SU-DHL-6 (cell line): ENCODE measurements at regions not wholly inside any gene's neighbourhood (a gene's known extent, or its start where the extent isn't known, plus 50 kb on each side); places are given as distances from the start of the nearest gene placed in this dataset.

Experiments used
- EZH2phosphoT487 ChIP-seq: fragments of 200-600 bp; sonication (generic), shearing (Covaris generic); conservative IDR thresholded peaks from 2 replicates; pipeline ENCODE4 v1.6.1; 2018; ENCODE audit warnings: mild to moderate bottlenecking, antibody characterized with exemption, low read length, moderate library complexity, mixed read lengths
- TF ChIP-seq, protein P1 (sequence below): fragments of 200-600 bp; sonication (generic); IDR thresholded peaks from one replicate; pipeline ENCODE4 v1.5.1; 2017; ENCODE audit warnings: antibody characterized with exemption, mild to moderate bottlenecking, low read length, moderate library complexity; ENCODE audit not compliant: insufficient read depth, poor library complexity, severe bottlenecking

DNA sequence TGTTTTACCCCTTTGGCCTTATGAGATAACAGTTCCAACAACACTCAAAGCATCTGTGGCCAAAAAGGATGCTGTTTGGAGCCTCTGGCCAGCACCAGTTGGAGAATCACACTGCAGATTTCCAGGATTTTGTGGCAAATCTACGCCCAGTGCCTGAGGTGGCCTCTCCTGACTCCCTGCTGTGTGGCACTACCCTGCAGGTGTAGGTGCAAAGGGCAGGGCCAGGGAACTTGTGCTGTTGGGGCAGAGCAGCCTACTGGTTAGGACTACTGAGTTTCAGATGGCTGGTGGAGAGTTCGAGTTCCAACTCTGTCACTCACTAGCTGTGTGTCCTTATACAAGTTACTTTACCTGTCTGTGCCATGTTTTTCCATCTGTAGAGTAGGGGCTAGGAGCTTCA, 170.5 kb downstream of the PTPRU start:
- TF ChIP-seq, protein P1, sequence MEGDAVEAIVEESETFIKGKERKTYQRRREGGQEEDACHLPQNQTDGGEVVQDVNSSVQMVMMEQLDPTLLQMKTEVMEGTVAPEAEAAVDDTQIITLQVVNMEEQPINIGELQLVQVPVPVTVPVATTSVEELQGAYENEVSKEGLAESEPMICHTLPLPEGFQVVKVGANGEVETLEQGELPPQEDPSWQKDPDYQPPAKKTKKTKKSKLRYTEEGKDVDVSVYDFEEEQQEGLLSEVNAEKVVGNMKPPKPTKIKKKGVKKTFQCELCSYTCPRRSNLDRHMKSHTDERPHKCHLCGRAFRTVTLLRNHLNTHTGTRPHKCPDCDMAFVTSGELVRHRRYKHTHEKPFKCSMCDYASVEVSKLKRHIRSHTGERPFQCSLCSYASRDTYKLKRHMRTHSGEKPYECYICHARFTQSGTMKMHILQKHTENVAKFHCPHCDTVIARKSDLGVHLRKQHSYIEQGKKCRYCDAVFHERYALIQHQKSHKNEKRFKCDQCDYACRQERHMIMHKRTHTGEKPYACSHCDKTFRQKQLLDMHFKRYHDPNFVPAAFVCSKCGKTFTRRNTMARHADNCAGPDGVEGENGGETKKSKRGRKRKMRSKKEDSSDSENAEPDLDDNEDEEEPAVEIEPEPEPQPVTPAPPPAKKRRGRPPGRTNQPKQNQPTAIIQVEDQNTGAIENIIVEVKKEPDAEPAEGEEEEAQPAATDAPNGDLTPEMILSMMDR: no peak
- TF ChIP-seq EZH2phosphoT487: no peak
